ENCODE measurements at regions not wholly inside any gene's neighbourhood (a gene's known extent, or its start where the extent isn't known, plus 50 kb on each side); places are given as distances from the start of the nearest gene placed in this dataset.

DNA sequence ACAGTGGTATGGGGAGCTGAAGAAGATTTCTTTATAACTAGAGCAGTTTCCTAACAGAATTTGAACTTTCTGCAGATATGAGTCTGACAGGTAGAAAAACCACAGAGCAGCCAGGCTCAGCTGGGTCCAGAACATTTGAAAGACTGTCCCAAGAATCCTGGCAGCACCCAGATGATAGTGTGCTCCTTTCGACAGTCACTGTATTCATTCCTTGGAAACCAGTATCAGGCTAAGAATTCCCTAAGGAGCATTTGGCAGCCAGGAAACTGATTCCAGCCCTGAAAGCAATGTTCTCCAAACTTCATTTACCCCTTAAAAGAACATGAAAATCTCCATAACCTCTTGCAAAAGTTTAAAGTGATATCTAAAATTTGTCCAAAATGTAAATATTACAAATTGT is 123.0 kb upstream of the MTAP start:
- TF ChIP-seq, protein P1, sequence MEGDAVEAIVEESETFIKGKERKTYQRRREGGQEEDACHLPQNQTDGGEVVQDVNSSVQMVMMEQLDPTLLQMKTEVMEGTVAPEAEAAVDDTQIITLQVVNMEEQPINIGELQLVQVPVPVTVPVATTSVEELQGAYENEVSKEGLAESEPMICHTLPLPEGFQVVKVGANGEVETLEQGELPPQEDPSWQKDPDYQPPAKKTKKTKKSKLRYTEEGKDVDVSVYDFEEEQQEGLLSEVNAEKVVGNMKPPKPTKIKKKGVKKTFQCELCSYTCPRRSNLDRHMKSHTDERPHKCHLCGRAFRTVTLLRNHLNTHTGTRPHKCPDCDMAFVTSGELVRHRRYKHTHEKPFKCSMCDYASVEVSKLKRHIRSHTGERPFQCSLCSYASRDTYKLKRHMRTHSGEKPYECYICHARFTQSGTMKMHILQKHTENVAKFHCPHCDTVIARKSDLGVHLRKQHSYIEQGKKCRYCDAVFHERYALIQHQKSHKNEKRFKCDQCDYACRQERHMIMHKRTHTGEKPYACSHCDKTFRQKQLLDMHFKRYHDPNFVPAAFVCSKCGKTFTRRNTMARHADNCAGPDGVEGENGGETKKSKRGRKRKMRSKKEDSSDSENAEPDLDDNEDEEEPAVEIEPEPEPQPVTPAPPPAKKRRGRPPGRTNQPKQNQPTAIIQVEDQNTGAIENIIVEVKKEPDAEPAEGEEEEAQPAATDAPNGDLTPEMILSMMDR (IDR thresholded peaks at IDR 0.05), result no peak
- TF ChIP-seq POLR2A (IDR thresholded peaks at IDR 0.05), result no peak

Measured in adrenal gland (tissue), 5 donors.